ENCODE measurements at regions not wholly inside any gene's neighbourhood (a gene's known extent, or its start where the extent isn't known, plus 50 kb on each side); places are given as distances from the start of the nearest gene placed in this dataset.

DNA sequence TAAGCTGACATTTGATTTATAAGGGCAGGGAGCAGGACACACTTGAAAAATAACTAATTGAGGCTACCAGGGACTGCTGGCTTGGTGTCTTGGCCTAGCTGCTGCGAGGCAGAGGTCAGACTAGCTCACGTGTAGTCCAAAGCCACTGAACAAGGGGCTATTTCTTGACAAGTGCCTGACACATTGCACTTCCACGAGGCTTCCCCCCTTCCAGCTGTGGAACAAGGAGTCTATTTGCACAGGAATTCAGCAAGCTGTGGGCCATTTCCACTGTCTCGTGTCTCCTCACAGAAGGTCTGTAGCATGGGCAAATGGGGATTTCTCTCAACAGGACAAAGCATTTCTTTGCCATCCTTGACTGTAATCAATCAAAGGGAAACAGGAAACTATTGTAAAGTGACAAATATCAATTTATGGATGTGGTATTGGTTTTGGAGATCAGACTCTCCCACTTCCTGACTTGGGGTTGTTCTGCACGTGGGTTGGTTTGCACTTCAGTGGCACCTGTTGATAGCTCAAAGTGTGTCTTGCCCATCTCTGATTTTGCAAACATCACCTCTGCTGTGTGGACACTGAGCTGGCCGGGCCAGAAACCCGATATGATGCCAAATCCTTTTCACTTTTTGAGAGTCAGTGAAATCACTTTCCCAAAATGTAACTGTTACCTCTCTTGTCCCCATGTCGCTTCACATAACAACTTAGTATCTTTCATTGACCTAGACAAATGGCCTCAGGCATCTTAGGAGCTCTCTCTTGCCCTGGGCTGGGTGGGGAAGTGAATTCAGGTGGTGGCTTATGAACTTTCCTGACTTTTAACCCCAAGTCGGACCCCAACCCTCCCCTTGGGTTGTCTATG is 107.4 kb upstream of the MAMLD1 start:
- no peak for TF ChIP-seq POLR2A (IDR thresholded peaks at IDR 0.05)
- TF ChIP-seq, protein P1, sequence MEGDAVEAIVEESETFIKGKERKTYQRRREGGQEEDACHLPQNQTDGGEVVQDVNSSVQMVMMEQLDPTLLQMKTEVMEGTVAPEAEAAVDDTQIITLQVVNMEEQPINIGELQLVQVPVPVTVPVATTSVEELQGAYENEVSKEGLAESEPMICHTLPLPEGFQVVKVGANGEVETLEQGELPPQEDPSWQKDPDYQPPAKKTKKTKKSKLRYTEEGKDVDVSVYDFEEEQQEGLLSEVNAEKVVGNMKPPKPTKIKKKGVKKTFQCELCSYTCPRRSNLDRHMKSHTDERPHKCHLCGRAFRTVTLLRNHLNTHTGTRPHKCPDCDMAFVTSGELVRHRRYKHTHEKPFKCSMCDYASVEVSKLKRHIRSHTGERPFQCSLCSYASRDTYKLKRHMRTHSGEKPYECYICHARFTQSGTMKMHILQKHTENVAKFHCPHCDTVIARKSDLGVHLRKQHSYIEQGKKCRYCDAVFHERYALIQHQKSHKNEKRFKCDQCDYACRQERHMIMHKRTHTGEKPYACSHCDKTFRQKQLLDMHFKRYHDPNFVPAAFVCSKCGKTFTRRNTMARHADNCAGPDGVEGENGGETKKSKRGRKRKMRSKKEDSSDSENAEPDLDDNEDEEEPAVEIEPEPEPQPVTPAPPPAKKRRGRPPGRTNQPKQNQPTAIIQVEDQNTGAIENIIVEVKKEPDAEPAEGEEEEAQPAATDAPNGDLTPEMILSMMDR (IDR thresholded peaks at IDR 0.05), result no peak
- no peak for TF ChIP-seq EP300 (IDR thresholded peaks at IDR 0.05)
- TF ChIP-seq POLR2AphosphoS5 (IDR thresholded peaks at IDR 0.05), result no peak
